ENCODE measurements at regions not wholly inside any gene's neighbourhood (a gene's known extent, or its start where the extent isn't known, plus 50 kb on each side); places are given as distances from the start of the nearest gene placed in this dataset.

GRCh38 chr15:98380721-98381120 lies 267.6 kb upstream of the IGF1R start:
- no peaks in the 10 kb centered on the region for H3K4me1 Mint-ChIP-seq (ENCODE audit: low read depth)

GRCh38 chr15:98381446-98381845 lies 266.9 kb upstream of the IGF1R start:
- Mint-ChIP-seq H3K4me1 (ENCODE audit: low read depth) (no peaks in the 10 kb centered on the region), H3K36me3 (ENCODE audit: low read depth) (no peaks in the 10 kb centered on the region), H3K27me3 (ENCODE audit: low read depth) (peaks cover 6% of the 10 kb centered on the region), H3K27ac (no peak overlapping the region), H3K4me3 (no peak overlapping the region), H3K9me3 (no peaks in the 10 kb centered on the region)
- DNase-seq (ENCODE audit: low spot score): no peak

More at GRCh38 chr15:98380721-98381120, 267.6 kb upstream of the IGF1R start:
- no peaks in the 10 kb centered on the region for H3K36me3 Mint-ChIP-seq (ENCODE audit: low read depth)
- H3K9me3 Mint-ChIP-seq: no peaks in the 10 kb centered on the region
- H3K4me3 Mint-ChIP-seq: no peak overlapping the region
- H3K27ac Mint-ChIP-seq: no peak overlapping the region
- DNase-seq (ENCODE audit: low spot score): no peak
- peaks cover 6% of the 10 kb centered on the region for H3K27me3 Mint-ChIP-seq (ENCODE audit: low read depth)

- no peaks in the 10 kb centered on the region for H3K36me3 Mint-ChIP-seq (ENCODE audit: low read depth)
- no peaks in the 10 kb centered on the region for H3K4me1 Mint-ChIP-seq (ENCODE audit: low read depth)
- peaks cover 6% of the 10 kb centered on the region for H3K27me3 Mint-ChIP-seq (ENCODE audit: low read depth)
- H3K4me3 Mint-ChIP-seq: no peak overlapping the region
- H3K27ac Mint-ChIP-seq: no peak overlapping the region
- no peaks in the 10 kb centered on the region for H3K9me3 Mint-ChIP-seq
- DNase-seq (ENCODE audit: low spot score): no peak
Observed at GRCh38 chr15:98382139-98382538, 266.2 kb upstream of the IGF1R start.

GRCh38 chr15:98383571-98383970 lies 264.8 kb upstream of the IGF1R start:
- H3K4me3 Mint-ChIP-seq: no peak overlapping the region

GRCh38 chr15:98384328-98385029 lies 263.9 kb upstream of the IGF1R start:
- Mint-ChIP-seq H3K27ac (no peak overlapping the region), H3K4me1 (ENCODE audit: low read depth) (no peaks in the 10 kb centered on the region), H3K9me3 (no peaks in the 10 kb centered on the region), H3K36me3 (ENCODE audit: low read depth) (no peaks in the 10 kb centered on the region), H3K4me3 (no peak overlapping the region), H3K27me3 (ENCODE audit: low read depth) (peaks cover 3% of the 10 kb centered on the region)
- no peak for DNase-seq (ENCODE audit: low spot score)

More at GRCh38 chr15:98383571-98383970, 264.8 kb upstream of the IGF1R start:
- Mint-ChIP-seq H3K27me3 (ENCODE audit: low read depth) (peaks cover 5% of the 10 kb centered on the region), H3K9me3 (no peaks in the 10 kb centered on the region), H3K27ac (no peak overlapping the region), H3K36me3 (ENCODE audit: low read depth) (no peaks in the 10 kb centered on the region), H3K4me1 (ENCODE audit: low read depth) (no peaks in the 10 kb centered on the region)
- DNase-seq (ENCODE audit: low spot score): no peak

GRCh38 chr15:98385752-98386381 lies 262.5 kb upstream of the IGF1R start:
- Mint-ChIP-seq H3K4me3 (no peak overlapping the region), H3K9me3 (no peaks in the 10 kb centered on the region), H3K27ac (no peak overlapping the region), H3K36me3 (ENCODE audit: low read depth) (no peaks in the 10 kb centered on the region), H3K27me3 (ENCODE audit: low read depth) (peaks cover 3% of the 10 kb centered on the region), H3K4me1 (ENCODE audit: low read depth) (no peaks in the 10 kb centered on the region)
- no peak for DNase-seq (ENCODE audit: low spot score)

GRCh38 chr15:98386561-98386960 lies 261.8 kb upstream of the IGF1R start:
- Mint-ChIP-seq H3K9me3 (no peaks in the 10 kb centered on the region), H3K4me3 (no peak overlapping the region), H3K27ac (no peak overlapping the region), H3K4me1 (ENCODE audit: low read depth) (no peaks in the 10 kb centered on the region), H3K27me3 (ENCODE audit: low read depth) (peaks cover 3% of the 10 kb centered on the region), H3K36me3 (ENCODE audit: low read depth) (no peaks in the 10 kb centered on the region)
- no peak for DNase-seq (ENCODE audit: low spot score)

- no peaks in the 10 kb centered on the region for H3K36me3 Mint-ChIP-seq (ENCODE audit: low read depth)
- H3K4me1 Mint-ChIP-seq (ENCODE audit: low read depth): no peaks in the 10 kb centered on the region
- no peak overlapping the region for H3K4me3 Mint-ChIP-seq
- peaks cover 3% of the 10 kb centered on the region for H3K27me3 Mint-ChIP-seq (ENCODE audit: low read depth)
- no peaks in the 10 kb centered on the region for H3K9me3 Mint-ChIP-seq
- no peak overlapping the region for H3K27ac Mint-ChIP-seq
- no peak for DNase-seq (ENCODE audit: low spot score)
Observed at GRCh38 chr15:98387866-98388265, 260.5 kb upstream of the IGF1R start.

GRCh38 chr15:98390946-98391530 lies 257.3 kb upstream of the IGF1R start:
- Mint-ChIP-seq H3K9me3 (no peaks in the 10 kb centered on the region), H3K27me3 (ENCODE audit: low read depth) (peaks cover 2% of the 10 kb centered on the region), H3K4me1 (ENCODE audit: low read depth) (no peaks in the 10 kb centered on the region), H3K36me3 (ENCODE audit: low read depth) (no peaks in the 10 kb centered on the region), H3K4me3 (no peak overlapping the region), H3K27ac (no peak overlapping the region)
- DNase-seq (ENCODE audit: low spot score): no peak

GRCh38 chr15:98391568-98391967 lies 256.8 kb upstream of the IGF1R start:
- H3K27ac Mint-ChIP-seq: no peak overlapping the region
- no peaks in the 10 kb centered on the region for H3K9me3 Mint-ChIP-seq
- no peak for DNase-seq (ENCODE audit: low spot score)
- no peaks in the 10 kb centered on the region for H3K4me1 Mint-ChIP-seq (ENCODE audit: low read depth)
- peaks cover 2% of the 10 kb centered on the region for H3K27me3 Mint-ChIP-seq (ENCODE audit: low read depth)
- no peaks in the 10 kb centered on the region for H3K36me3 Mint-ChIP-seq (ENCODE audit: low read depth)
- H3K4me3 Mint-ChIP-seq: no peak overlapping the region

- Mint-ChIP-seq H3K27ac (no peak overlapping the region), H3K27me3 (ENCODE audit: low read depth) (peaks cover 2% of the 10 kb centered on the region), H3K9me3 (no peaks in the 10 kb centered on the region), H3K4me3 (no peak overlapping the region), H3K36me3 (ENCODE audit: low read depth) (no peaks in the 10 kb centered on the region), H3K4me1 (ENCODE audit: low read depth) (no peaks in the 10 kb centered on the region)
- DNase-seq (ENCODE audit: low spot score): no peak
Observed at GRCh38 chr15:98393471-98393870, 254.9 kb upstream of the IGF1R start.

GRCh38 chr15:98394546-98394945 lies 253.8 kb upstream of the IGF1R start:
- Mint-ChIP-seq H3K36me3 (ENCODE audit: low read depth) (no peaks in the 10 kb centered on the region), H3K9me3 (no peaks in the 10 kb centered on the region), H3K27ac (no peak overlapping the region), H3K4me1 (ENCODE audit: low read depth) (no peaks in the 10 kb centered on the region), H3K4me3 (no peak overlapping the region), H3K27me3 (ENCODE audit: low read depth) (peaks cover 4% of the 10 kb centered on the region)
- DNase-seq (ENCODE audit: low spot score): no peak

- peaks cover 4% of the 10 kb centered on the region for H3K27me3 Mint-ChIP-seq (ENCODE audit: low read depth)
- H3K4me1 Mint-ChIP-seq (ENCODE audit: low read depth): no peaks in the 10 kb centered on the region
- H3K4me3 Mint-ChIP-seq: no peak overlapping the region
- H3K36me3 Mint-ChIP-seq (ENCODE audit: low read depth): no peaks in the 10 kb centered on the region
- no peak for DNase-seq (ENCODE audit: low spot score)
- H3K9me3 Mint-ChIP-seq: no peaks in the 10 kb centered on the region
- H3K27ac Mint-ChIP-seq: no peak overlapping the region
Observed at GRCh38 chr15:98395974-98396610, 252.2 kb upstream of the IGF1R start.

GRCh38 chr15:98397419-98397818 lies 250.9 kb upstream of the IGF1R start:
- Mint-ChIP-seq H3K4me3 (no peak overlapping the region), H3K36me3 (ENCODE audit: low read depth) (no peaks in the 10 kb centered on the region), H3K27ac (no peak overlapping the region), H3K4me1 (ENCODE audit: low read depth) (no peaks in the 10 kb centered on the region), H3K27me3 (ENCODE audit: low read depth) (peaks cover 4% of the 10 kb centered on the region), H3K9me3 (no peaks in the 10 kb centered on the region)
- no peak for DNase-seq (ENCODE audit: low spot score)

Data from T-helper 2 cell treated with Interferon-gamma antibody and Interleukin-4, amounts not matched to agents 5 μg/mL and 100 μg/mL, for 36 hours (primary cell).